Epithelial cell of proximal tubule (primary cell): ENCODE measurements at regions not wholly inside any gene's neighbourhood (a gene's known extent, or its start where the extent isn't known, plus 50 kb on each side); places are given as distances from the start of the nearest gene placed in this dataset.

Source experiments
- DNase-seq: peaks from one replicate; pipeline ENCODE4 v3.0.0-alpha.2; 2011; ENCODE audit warnings: low read depth
- H3K4me3 ChIP-seq: 2 replicates; pipeline ENCODE4 v1.5.1; 2011; ENCODE audit warnings: low read depth, mild to moderate bottlenecking, low read length
- CTCF ChIP-seq: conservative IDR thresholded peaks from 2 replicates; pipeline ENCODE4 v1.5.1; 2012; ENCODE audit warnings: low read depth, mild to moderate bottlenecking, low read length

GRCh38 chr13:74576420-74576819 is 442.2 kb upstream of the KLF12 start:
- no peak for DNase-seq
- H3K4me3 ChIP-seq, result no peak overlapping the region
- TF ChIP-seq CTCF, result no peak

DNA sequence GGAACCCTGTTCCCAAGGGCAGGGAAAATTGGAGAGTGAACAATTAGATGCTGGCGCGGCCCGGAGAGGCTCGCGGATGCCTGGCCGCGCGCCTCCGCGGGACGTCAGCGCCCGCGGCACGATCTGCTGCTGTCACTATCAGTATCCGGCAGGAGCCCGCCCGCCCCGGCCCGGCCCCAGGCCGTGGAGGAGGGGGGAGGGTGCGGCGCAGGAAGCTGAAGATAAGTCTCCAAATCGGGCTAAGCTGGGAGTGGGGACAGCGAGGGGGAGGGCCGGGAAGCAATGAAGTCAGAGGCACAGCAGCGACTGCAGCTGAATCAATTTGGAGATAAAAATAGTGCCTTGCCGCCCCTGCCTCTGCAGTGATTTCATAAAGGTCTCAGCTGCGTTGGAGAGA is 441.5 kb upstream of the KLF12 start:
- TF ChIP-seq CTCF, result no peak
- DNase-seq, result no peak

DNA sequence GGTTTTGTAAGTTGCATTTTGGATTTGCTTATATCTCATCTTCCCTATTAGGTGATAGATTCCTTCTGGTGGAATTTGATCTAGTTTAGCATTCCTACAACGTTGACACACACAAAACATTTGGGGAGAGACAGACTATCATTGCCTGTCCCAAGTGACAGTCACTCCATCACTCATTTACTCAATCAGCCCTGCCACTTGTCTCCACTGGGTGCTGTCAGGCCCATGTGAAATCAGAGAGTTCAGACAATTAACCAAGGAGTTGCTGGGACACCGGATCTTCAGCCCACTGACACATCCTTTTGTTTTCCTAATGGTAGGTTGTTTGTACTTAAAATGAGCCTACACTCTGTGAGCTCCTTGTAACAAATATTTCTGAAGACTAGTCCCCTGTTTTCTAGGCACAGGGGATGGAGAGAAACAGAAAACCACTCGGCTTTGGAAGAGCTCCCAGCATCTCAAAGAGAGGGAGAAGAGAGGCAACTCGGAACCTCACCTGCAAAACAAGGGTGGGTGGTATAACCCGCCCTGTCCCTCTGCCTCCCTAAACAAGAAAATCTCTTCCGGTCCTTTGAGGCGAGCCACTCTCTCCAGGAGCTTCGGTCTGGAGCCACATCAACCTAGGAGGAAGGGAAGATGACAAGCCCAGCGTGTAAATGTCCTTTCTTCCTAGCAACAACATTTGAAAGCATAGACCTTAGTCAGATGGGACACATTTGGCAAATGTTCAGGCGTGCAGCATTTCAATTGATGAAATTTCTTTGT is 440.9 kb upstream of the KLF12 start:
- TF ChIP-seq CTCF, result no peak
- DNase-seq, result no peak
- peak overlapping the region; percentile 49 for H3K4me3 ChIP-seq

More for the DNA sequence above, 441.5 kb upstream of the KLF12 start:
- peak overlapping the region; percentile 49 for H3K4me3 ChIP-seq

- no peak for DNase-seq
- TF ChIP-seq CTCF, result peak; percentile 49
- no peak overlapping the region for H3K4me3 ChIP-seq
Observed at GRCh38 chr13:74573654-74574053, 439.4 kb upstream of the KLF12 start.

DNA sequence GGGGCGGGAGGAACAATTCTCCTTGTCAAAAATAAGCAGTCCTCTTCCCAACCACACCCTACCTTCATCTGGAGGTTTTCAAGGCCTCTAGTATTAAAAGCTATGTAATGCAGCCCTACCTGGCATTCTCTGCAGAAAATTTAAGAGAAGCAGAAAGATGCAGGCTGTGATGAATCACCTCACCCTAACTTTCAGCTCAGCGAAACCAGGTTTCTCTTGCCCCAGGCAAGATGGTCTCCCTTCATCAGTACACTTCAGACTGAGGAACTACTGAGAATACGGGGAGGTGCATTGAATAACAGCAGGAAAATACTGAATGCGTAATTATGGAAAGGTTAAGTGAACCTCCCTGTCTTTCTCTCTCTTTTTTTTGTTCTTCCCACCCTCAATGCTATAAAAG is 437.6 kb upstream of the KLF12 start:
- no peak for DNase-seq
- no peak for TF ChIP-seq CTCF
- no peak overlapping the region for H3K4me3 ChIP-seq

- no peak for DNase-seq
- no peak overlapping the region for H3K4me3 ChIP-seq
- TF ChIP-seq CTCF, result no peak
Observed at GRCh38 chr13:74570834-74571233, 436.6 kb upstream of the KLF12 start.

DNA sequence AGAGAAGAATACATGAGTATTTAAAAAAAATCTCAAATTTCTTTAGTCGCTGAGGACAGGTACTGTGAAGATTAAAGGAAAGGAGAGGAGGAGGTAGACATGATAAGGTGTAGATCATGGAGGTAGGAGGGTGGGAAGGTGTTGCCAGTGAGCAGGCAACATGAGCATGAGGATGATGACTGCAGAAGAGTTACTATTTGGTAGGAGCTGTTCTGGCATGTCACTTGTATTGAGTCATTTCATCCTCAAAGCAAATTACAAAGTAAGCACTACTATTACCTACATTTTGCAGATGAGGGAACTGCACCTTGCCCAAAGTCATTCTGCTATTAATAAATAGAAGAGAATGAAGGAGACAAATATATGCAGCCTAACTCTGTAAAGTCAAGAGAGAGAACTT is 435.8 kb upstream of the KLF12 start:
- DNase-seq, result no peak
- H3K4me3 ChIP-seq, result no peak overlapping the region
- TF ChIP-seq CTCF, result no peak
